Prostate gland (tissue), 2 donors: ENCODE measurements at regions not wholly inside any gene's neighbourhood (a gene's known extent, or its start where the extent isn't known, plus 50 kb on each side); places are given as distances from the start of the nearest gene placed in this dataset.

ENCODE experiments used
- DNase-seq: peaks from one replicate; pipeline ENCODE4 v3.0.0-alpha.2; 2019; ENCODE audit warnings: low spot score
- H3K27ac ChIP-seq, 2 donors: fragments of 200-600 bp; sonication (generic); 2 replicates each; pipeline ENCODE4 v1.5.1; 2017 to 2019
- H3K27me3 ChIP-seq: fragments of 200-600 bp; sonication (generic); replicated peaks from 2 replicates; pipeline ENCODE4 v1.5.1; 2019; ENCODE audit not compliant: insufficient read depth
- H3K36me3 ChIP-seq, 2 donors: fragments of 200-600 bp; sonication (generic); 1 replicate in 1 of 2; 2 replicates in 1 of 2; pipeline versions ENCODE4 v1.5.1 to v1.8.1; 2017 to 2019
- H3K4me1 ChIP-seq: fragments of 200-600 bp; sonication (generic); replicated peaks from 2 replicates; pipeline ENCODE4 v1.5.1; 2019
- H3K4me3 ChIP-seq, 2 donors: fragments of 200-600 bp; sonication (generic); 2 replicates each; pipeline ENCODE4 v1.5.1; 2017 to 2019
- H3K9me3 ChIP-seq: fragments of 200-600 bp; sonication (generic); 2 replicates; pipeline ENCODE4 v1.5.1; 2017
- POLR2A ChIP-seq: fragments of 450-650 bp; IDR thresholded peaks from one replicate; pipeline ENCODE4 v1.6.1; 2016; ENCODE audit warnings: antibody characterized with exemption, mild to moderate bottlenecking
- POLR2AphosphoS5 ChIP-seq: sonication (generic); formaldehyde crosslinking; IDR thresholded peaks from one replicate; pipeline ENCODE4 v1.6.1; 2017; ENCODE audit warnings: antibody characterized with exemption
- WGBS: methylation state at CpG from one replicate; pipeline ENCODE4 v1.1.5; 2018; 5-methylcytosine and 5-hydroxymethylcytosine counted together
- intact Hi-C: fragments of 100-400 bp; cut with DNase I; formaldehyde crosslinking; loops from one replicate; pipeline ENCODE4 v1.14.2; 2022
- TF ChIP-seq, protein P1 (sequence below), 4 experiments: fragments of 200-600 bp in 2 of 4; fragments of 450-650 bp in 2 of 4; sonication (generic) in 2 of 4; IDR thresholded peaks; 1 replicate in 3 of 4; 2 replicates in 1 of 4; pipeline ENCODE4 v1.5.1; 2016 to 2019; ENCODE audit warnings: antibody characterized with exemption in 4 of 4, mild to moderate bottlenecking in 2 of 4, moderate library complexity in 2 of 4

DNA sequence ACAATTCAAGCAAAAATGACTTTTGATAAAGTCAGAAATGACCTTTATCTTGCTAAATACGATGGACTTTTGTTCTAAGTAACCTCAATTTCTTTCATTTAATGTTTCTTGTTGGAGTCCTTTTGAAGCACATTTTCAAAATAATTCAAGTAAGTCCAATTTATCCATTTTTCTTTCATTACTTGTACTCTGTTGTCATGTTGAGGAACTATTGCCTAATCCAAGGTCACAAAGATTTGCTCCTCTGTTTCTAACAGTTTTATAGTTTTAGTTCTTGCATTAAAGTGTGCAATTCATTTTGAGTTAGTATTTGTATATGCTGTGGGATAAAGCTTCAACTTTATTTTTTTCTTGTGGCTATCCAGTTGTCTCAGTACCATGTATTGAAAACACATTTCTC lies 66.7 kb downstream of the CCER1 start:
- no peaks in the 10 kb centered on the region for H3K4me1 ChIP-seq
- WGBS: 73% methylated on average over 1 of the region's 1 CpG
- no peaks in the 10 kb centered on the region for H3K36me3 ChIP-seq
- H3K9me3 ChIP-seq: no peaks in the 10 kb centered on the region
- TF ChIP-seq POLR2A (no peak), POLR2AphosphoS5 (no peak)
- TF ChIP-seq, protein P1, sequence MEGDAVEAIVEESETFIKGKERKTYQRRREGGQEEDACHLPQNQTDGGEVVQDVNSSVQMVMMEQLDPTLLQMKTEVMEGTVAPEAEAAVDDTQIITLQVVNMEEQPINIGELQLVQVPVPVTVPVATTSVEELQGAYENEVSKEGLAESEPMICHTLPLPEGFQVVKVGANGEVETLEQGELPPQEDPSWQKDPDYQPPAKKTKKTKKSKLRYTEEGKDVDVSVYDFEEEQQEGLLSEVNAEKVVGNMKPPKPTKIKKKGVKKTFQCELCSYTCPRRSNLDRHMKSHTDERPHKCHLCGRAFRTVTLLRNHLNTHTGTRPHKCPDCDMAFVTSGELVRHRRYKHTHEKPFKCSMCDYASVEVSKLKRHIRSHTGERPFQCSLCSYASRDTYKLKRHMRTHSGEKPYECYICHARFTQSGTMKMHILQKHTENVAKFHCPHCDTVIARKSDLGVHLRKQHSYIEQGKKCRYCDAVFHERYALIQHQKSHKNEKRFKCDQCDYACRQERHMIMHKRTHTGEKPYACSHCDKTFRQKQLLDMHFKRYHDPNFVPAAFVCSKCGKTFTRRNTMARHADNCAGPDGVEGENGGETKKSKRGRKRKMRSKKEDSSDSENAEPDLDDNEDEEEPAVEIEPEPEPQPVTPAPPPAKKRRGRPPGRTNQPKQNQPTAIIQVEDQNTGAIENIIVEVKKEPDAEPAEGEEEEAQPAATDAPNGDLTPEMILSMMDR (IDR thresholded peaks at IDR 0.05): no peak
- no peak overlapping the region for H3K27ac ChIP-seq
- no peaks in the 10 kb centered on the region for H3K27me3 ChIP-seq
- DNase-seq: no peak
- intact Hi-C loops: no loop called here
- H3K4me3 ChIP-seq: no peak overlapping the region

DNA sequence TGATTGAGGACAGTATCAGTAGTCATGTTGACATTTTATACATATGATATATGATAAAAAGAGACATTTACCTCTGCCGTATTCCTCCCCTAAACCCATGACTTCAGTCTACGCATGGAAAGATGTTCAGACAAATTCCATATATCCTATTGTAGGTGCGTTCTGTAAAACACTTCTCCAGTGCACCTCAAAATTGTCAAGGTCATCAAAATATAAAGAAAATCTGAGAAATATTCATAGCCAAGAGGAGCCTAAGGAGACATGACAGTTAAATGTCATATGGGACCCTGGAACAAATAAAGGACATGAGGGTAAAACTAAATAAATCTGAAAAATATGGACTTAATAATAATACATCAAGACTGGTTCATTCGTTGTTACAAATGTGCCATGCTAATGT lies 71.5 kb downstream of the CCER1 start:
- DNase-seq: no peak
- Histone ChIP-seq H3K4me3 (no peak overlapping the region), H3K4me1 (no peaks in the 10 kb centered on the region), H3K36me3 (no peaks in the 10 kb centered on the region), H3K9me3 (no peaks in the 10 kb centered on the region), H3K27me3 (no peaks in the 10 kb centered on the region), H3K27ac (no peak overlapping the region)
- TF ChIP-seq, protein P1 (IDR thresholded peaks at IDR 0.05): no peak
- TF ChIP-seq POLR2A (no peak), POLR2AphosphoS5 (no peak)
- 95% methylated on average over 4 of the region's 4 CpGs for WGBS
- intact Hi-C loops: no loop called here

DNA sequence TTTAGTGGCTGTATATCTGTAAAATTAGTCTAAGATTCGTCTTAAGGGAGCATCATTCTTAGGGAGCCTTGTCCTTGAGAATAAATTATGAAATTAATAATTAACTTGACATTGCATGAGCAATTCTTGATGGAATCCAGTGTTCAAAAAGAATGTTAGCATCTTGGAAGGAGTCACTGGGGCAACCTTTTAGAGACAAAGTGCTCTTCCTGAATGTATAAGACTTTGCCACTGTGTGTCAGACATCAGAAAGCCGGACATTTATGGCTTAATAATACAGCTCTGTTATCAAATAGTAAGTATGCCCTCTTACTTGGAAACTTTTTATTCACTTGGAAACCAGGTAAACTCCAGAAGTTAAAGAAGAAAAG lies 83.3 kb downstream of the CCER1 start:
- no peak overlapping the region for H3K27ac ChIP-seq
- no peaks in the 10 kb centered on the region for H3K4me1 ChIP-seq
- TF ChIP-seq POLR2A (no peak), POLR2AphosphoS5 (no peak)
- TF ChIP-seq, protein P1 (IDR thresholded peaks at IDR 0.05): no peak
- no peak for DNase-seq
- H3K36me3 ChIP-seq: no peaks in the 10 kb centered on the region
- WGBS: 79% methylated on average over 2 of the region's 2 CpGs
- intact Hi-C loops: no loop called here
- H3K4me3 ChIP-seq: no peak overlapping the region
- H3K27me3 ChIP-seq: no peaks in the 10 kb centered on the region
- H3K9me3 ChIP-seq: no peaks in the 10 kb centered on the region

DNA sequence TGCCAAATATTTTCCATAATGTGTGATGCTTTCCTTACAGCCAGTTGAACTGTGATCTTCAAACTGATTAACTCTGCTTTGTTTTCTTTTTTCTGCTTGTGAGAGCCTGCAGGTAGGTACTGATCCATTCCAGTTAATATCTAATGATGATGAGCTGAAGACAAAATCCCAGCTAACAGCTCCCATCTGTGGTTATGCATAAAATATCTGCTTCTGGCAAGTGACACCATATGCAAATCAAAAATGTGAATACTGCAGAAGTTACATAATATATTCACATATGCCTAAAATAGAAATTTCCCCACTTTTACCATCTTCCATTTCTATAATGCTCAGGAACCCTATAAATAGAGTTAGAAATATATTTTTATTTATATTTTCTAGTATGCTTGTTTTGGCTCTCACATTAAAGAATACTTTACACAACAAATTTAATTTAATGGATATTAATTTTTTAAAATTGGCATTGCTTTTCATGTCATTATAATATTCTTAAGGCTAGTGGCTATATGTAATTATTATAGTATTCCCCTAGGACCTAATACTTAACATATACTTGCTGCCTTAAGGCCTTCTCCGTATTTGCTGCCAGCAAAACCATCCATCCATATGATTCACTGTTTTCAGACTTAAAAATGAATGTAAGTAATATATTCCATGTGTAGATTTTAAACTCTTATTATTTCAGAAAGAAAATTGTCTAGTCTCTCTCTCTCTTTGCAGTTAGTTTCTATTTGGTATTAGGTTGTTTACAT lies 83.8 kb downstream of the CCER1 start:
- Histone ChIP-seq H3K4me3 (no peak overlapping the region), H3K4me1 (no peaks in the 10 kb centered on the region), H3K36me3 (no peaks in the 10 kb centered on the region), H3K9me3 (no peaks in the 10 kb centered on the region), H3K27me3 (no peaks in the 10 kb centered on the region), H3K27ac (no peak overlapping the region)
- 97% methylated on average over 1 of the region's 1 CpG for WGBS
- intact Hi-C loops: no loop called here
- TF ChIP-seq, protein P1 (IDR thresholded peaks at IDR 0.05): no peak
- TF ChIP-seq POLR2AphosphoS5: no peak
- TF ChIP-seq POLR2A: no peak
- no peak for DNase-seq

DNA sequence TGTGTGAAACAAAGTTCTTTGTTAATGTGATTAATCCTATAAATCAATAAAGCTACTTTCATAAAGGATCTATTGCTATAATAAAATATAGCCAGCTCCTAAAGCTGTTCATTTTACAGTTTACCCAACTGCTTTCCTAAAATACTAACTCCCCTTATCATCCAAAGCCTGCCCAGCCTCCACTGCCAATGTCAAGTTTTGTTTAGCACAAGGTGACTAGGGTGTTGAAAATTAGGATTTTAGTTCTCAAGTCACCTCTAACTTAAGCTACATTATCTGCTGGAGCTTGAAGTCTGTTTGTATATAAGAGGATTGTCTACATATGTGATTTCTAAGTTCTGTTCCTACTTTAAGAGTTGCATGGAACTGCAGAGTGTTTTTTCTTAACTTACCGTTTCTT lies 86.3 kb downstream of the CCER1 start:
- H3K36me3 ChIP-seq: no peaks in the 10 kb centered on the region
- H3K4me3 ChIP-seq: no peak overlapping the region
- H3K27ac ChIP-seq: no peak overlapping the region
- no peak for TF ChIP-seq POLR2AphosphoS5
- TF ChIP-seq, protein P1 (IDR thresholded peaks at IDR 0.05): no peak
- TF ChIP-seq POLR2A: no peak
- DNase-seq: no peak
- no peaks in the 10 kb centered on the region for H3K27me3 ChIP-seq
- intact Hi-C loops: no loop called here
- H3K4me1 ChIP-seq: no peaks in the 10 kb centered on the region
- WGBS: 79% methylated on average over 1 of the region's 1 CpG
- no peaks in the 10 kb centered on the region for H3K9me3 ChIP-seq
